ENCODE measurements at regions not wholly inside any gene's neighbourhood (a gene's known extent, or its start where the extent isn't known, plus 50 kb on each side); places are given as distances from the start of the nearest gene placed in this dataset.

- no peak for DNase-seq (ENCODE audit: low spot score)
These were observed 325.6 kb downstream of the HRH4 start for GRCh38 chr18:24786027-24786426.

- no peak for DNase-seq (ENCODE audit: low spot score)
These were observed 329.9 kb downstream of the HRH4 start for GRCh38 chr18:24790347-24790746.

GRCh38 chr18:24791751-24792545 lies 331.5 kb downstream of the HRH4 start:
- no peak for DNase-seq (ENCODE audit: low spot score)

- DNase-seq (ENCODE audit: low spot score) = no peak
These were observed 333.3 kb downstream of the HRH4 start for GRCh38 chr18:24793742-24794141.

- DNase-seq (ENCODE audit: low spot score) = no peak
These were observed 334.7 kb downstream of the HRH4 start for GRCh38 chr18:24795129-24795528.

GRCh38 chr18:24797981-24798380 lies 337.5 kb downstream of the HRH4 start:
- DNase-seq (ENCODE audit: low spot score) = no peak

- no peak for DNase-seq (ENCODE audit: low spot score)
These were observed 338.7 kb downstream of the HRH4 start for GRCh38 chr18:24799176-24799575.

GRCh38 chr18:24799720-24800119 lies 339.3 kb downstream of the HRH4 start:
- no peak for DNase-seq (ENCODE audit: low spot score)

GRCh38 chr18:24801001-24801400 lies 340.6 kb downstream of the HRH4 start:
- no peak for DNase-seq (ENCODE audit: low spot score)

- no peak for DNase-seq (ENCODE audit: low spot score)
These were observed 342.0 kb downstream of the HRH4 start for GRCh38 chr18:24802456-24802855.

GRCh38 chr18:24805156-24805555 lies 344.7 kb downstream of the HRH4 start:
- DNase-seq (ENCODE audit: low spot score) = no peak

GRCh38 chr18:24809173-24809950 lies 348.9 kb downstream of the HRH4 start:
- no peak for DNase-seq (ENCODE audit: low spot score)

- no peak for DNase-seq (ENCODE audit: low spot score)
These were observed 350.3 kb downstream of the HRH4 start for GRCh38 chr18:24810561-24811305.

GRCh38 chr18:24811950-24812681 lies 351.7 kb downstream of the HRH4 start:
- no peak for DNase-seq (ENCODE audit: low spot score)

- no peak for DNase-seq (ENCODE audit: low spot score)
These were observed 354.1 kb downstream of the HRH4 start for GRCh38 chr18:24814521-24814920.

- no peak for DNase-seq (ENCODE audit: low spot score)
These were observed 356.7 kb downstream of the HRH4 start for GRCh38 chr18:24817150-24817549.

- no peak for DNase-seq (ENCODE audit: low spot score)
These were observed 357.3 kb downstream of the HRH4 start for GRCh38 chr18:24817587-24818371.

- DNase-seq (ENCODE audit: low spot score) = no peak
These were observed 358.0 kb downstream of the HRH4 start for GRCh38 chr18:24818441-24818840.

- DNase-seq (ENCODE audit: low spot score) = no peak
These were observed 358.9 kb downstream of the HRH4 start for GRCh38 chr18:24819141-24819890.

- DNase-seq (ENCODE audit: low spot score) = no peak
These were observed 365.0 kb downstream of the HRH4 start for GRCh38 chr18:24825397-24825796.

Measured in kidney tubule cell (primary cell).